NCI-H1930 (cell line): ENCODE measurements at regions not wholly inside any gene's neighbourhood (a gene's known extent, or its start where the extent isn't known, plus 50 kb on each side); places are given as distances from the start of the nearest gene placed in this dataset.
"Not testable (repeated sequence)": the region's sequence is repeated elsewhere in the genome, so short reads cannot be mapped to it uniquely, and the experiment has no call there.

ENCODE experiments used
- DNase-seq, 2 experiments: peaks; one replicate each; lab custom pipeline; 2025; lab: John Stamatoyannopoulos, UW

GRCh38 chr3:153373606-153374005, 211.6 kb downstream of the RAP2B start:
- no peak for DNase-seq

GRCh38 chr3:153378366-153378765, 216.3 kb downstream of the RAP2B start:
- DNase-seq, result not testable (repeated sequence)

DNA sequence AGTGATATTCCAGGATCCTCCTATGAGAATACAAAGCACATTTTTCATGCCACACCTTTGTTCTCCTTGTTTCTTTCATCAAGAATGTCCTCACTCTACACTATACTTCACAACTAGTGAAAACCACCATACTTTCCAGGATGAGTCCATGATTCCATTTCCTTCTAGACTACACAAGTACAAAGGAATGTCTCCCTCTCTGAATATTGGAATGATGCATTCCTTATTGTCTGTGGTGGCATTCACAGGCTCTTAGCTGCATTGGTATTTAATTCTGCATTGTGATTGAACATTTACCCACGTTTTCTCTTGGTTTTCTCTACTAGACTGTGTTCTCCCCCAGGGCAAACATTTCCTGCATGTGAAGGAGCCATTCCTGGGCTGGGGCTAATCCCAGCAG, 217.5 kb downstream of the RAP2B start:
- DNase-seq, result no peak

DNA sequence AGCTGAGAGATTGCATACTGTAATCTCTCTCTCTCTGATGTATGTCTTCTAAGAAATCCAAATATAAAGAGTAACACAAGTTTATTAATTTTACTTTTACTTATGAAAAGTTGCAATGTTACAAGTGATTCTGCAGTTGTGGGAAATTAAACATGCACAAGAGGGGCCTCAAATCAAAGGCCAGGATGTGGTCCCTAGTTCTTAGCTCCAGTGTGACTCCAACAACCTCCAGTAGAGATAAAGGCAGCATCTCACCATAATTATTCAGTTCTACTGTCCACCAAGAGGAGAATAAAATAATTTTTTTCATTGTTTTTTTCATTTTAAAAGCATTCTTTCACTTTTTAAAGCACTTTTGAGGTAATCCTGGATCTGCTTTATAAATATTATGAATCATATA, 223.3 kb downstream of the RAP2B start:
- no peak for DNase-seq

DNA sequence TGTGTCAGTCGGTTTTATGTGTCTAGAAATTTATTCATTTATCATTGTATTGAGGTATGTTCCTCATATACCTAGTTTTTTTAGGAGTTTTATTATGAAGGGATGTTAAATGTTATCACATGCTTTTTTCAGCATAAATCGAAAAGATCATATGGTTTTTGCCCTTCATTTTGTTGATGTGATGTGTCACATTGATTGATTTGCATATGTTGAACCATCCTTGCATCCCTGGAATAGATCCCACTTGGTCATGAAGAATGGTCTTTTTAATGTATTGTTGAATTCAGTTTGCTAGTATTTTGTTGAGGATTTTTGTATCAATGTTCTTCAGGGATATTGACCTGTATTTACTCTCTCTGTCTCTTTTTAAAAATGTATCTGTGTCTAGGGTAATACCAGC, 230.3 kb downstream of the RAP2B start:
- no peak for DNase-seq

- DNase-seq, result no peak
Observed at GRCh38 chr3:153394017-153394416, 232.0 kb downstream of the RAP2B start.

- no peak for DNase-seq
Observed at GRCh38 chr3:153396581-153396980, 234.6 kb downstream of the RAP2B start.

- DNase-seq, result no peak
Observed at GRCh38 chr3:153397794-153398193, 235.8 kb downstream of the RAP2B start.

DNA sequence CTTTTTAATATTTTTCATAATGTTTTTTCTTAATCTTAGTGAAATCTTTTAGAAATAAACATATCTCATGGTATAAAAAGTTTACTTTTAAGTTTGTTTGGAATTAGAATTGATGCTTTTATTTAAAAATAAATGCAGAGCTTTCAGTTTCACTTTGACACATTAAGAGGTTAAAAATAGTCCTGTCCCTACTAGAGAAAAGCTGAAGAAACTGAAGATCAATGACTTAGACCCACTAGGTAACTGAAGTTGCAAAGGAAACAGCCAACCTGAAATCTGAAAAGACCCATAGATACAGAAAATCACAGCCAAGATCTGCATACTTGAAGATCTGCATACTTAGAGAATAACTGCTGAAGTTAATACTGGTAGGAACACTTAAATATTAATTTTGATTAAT, 237.6 kb downstream of the RAP2B start:
- no peak for DNase-seq

- no peak for DNase-seq
Observed at GRCh38 chr3:153400641-153401040, 238.6 kb downstream of the RAP2B start.

DNA sequence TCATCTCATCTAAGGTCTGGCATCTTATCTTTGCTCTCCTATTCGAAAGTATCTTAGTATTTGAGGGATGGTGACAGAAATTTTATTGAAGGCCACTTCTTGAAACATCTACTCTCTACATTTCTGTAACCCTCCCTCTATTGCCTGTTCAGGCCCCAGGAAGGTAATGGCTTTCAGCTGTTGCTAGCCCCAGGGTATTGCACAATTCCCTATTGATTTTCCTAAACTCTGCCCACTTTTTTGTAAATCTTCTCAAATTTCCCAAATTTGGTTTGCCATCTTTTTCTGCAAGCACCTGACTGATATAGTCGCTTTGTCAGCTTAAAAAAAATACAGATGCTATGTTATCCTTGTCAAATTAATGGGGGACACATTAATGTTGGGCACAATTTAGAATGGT, 242.1 kb downstream of the RAP2B start:
- DNase-seq, result no peak

GRCh38 chr3:153405320-153405719, 243.3 kb downstream of the RAP2B start:
- DNase-seq, result not testable (repeated sequence)

GRCh38 chr3:153410517-153410916, 248.5 kb downstream of the RAP2B start:
- DNase-seq, result no peak

- no peak for DNase-seq
Observed at GRCh38 chr3:153414982-153415381, 253.0 kb downstream of the RAP2B start.

GRCh38 chr3:153422314-153422713, 260.3 kb downstream of the RAP2B start:
- no peak for DNase-seq

GRCh38 chr3:153423820-153424219, 261.8 kb downstream of the RAP2B start:
- not testable (repeated sequence) for DNase-seq

- no peak for DNase-seq
Observed at GRCh38 chr3:153426344-153426743, 264.3 kb downstream of the RAP2B start.

DNA sequence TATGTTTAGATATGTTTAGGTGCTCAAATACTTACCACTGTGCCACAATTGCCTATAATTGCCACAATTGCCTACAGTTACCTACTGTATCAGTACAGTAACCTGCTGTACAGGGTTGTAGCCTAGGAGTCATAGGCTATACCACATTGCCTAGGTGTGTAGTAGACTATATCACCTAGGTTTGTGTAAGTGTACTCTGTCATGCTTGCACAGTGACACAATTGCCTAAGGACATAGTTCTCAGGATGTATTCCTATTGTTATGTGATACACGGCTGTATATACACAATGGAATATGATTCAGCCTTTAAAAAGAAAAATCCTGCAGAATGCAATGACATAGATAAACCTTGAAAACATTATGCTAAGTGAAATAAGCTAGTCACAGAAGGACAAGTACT, 264.8 kb downstream of the RAP2B start:
- DNase-seq, result no peak

DNA sequence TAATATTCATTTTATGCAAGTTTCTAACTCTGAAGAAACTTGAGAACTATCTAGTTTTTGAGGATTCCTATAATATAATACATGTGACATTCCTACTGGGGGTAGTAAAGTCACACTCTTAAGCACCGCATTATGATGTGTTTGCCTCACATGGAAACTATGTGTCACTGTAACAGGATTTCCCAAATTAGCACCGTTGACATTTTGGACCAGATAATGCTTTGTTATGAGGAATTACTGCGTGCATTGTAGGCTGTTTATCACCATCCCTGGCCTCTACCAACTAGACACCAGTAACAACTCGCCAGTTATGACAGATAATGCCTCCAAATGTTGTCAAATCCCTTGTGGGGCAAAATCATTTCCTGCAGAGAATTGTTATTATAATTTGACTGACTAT, 267.8 kb downstream of the RAP2B start:
- DNase-seq, result no peak

GRCh38 chr3:153431076-153431475, 269.1 kb downstream of the RAP2B start:
- no peak for DNase-seq

DNA sequence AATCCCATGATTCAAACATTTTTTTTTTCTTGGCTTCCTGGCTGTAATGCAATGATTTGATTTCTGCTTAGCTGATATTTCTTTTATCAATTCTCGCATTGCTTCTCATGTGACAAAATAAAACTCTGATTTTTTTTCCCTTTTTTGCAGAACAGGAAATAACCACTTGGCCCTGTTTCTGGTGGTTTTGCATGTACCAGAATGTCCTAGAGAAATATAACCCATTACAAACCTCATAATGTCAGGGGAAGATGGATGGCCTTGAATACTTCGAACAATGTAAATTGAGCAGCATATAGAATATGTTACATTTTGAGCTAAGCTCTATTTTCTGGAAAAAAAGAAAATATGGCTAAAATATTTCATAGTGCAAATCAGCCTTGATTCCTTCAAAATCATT, 275.6 kb downstream of the RAP2B start:
- no peak for DNase-seq

GRCh38 chr3:153438271-153438670, 276.2 kb downstream of the RAP2B start:
- no peak for DNase-seq

GRCh38 chr3:153439780-153440179, 277.8 kb downstream of the RAP2B start:
- no peak for DNase-seq

GRCh38 chr3:153440311-153440710, 278.3 kb downstream of the RAP2B start:
- no peak for DNase-seq

DNA sequence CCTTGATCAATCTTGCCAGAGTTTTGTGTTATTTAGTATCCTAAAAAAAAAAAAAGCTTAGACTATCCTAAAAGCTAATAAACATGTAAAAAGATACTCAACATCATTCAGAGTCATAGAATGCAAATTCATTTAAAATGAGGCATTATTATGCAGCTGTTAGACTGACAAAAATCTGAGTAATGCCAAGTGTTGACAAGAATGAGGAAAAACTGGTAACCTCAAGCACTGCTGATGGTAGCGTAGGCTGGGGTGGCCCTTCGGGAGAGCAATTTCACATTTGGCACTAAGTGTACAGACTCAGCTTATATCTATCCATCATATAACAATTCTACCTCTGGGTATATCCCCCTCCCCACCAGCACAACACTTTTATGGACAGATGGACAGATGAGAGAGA, 280.4 kb downstream of the RAP2B start:
- DNase-seq, result no peak
